GM12865 (cell line): ENCODE measurements at regions not wholly inside any gene's neighbourhood (a gene's known extent, or its start where the extent isn't known, plus 50 kb on each side); places are given as distances from the start of the nearest gene placed in this dataset.

Experiments used
- DNase-seq: peaks from one replicate; pipeline ENCODE4 v3.0.0; 2010; ENCODE audit warnings: low read depth
- H3K4me3 ChIP-seq: 2 replicates; pipeline ENCODE4 v1.5.1; 2011; ENCODE audit warnings: mild to moderate bottlenecking, low read depth, low read length, control low read depth
- CTCF ChIP-seq: IDR thresholded peaks from 2 replicates; pipeline ENCODE4 v1.5.1; 2011; ENCODE audit warnings: low read length, control low read depth, low read depth, inconsistent platforms; ENCODE audit not compliant: insufficient read depth; ENCODE audit errors: missing control alignments

- no peak overlapping the region for H3K4me3 ChIP-seq
- TF ChIP-seq CTCF, result no peak
- DNase-seq, result no peak
Measured at GRCh38 chr13:24083722-24084421, 76.6 kb upstream of the SPATA13 start.

- TF ChIP-seq CTCF, result no peak
- no peak for DNase-seq
- H3K4me3 ChIP-seq, result no peak overlapping the region
Measured at GRCh38 chr13:24085662-24086061, 74.9 kb upstream of the SPATA13 start.

- no peak overlapping the region for H3K4me3 ChIP-seq
- no peak for DNase-seq
- no peak for TF ChIP-seq CTCF
Measured at GRCh38 chr13:24086642-24087041, 73.9 kb upstream of the SPATA13 start.

- TF ChIP-seq CTCF, result no peak
- DNase-seq, result no peak
- H3K4me3 ChIP-seq, result no peak overlapping the region
Measured at GRCh38 chr13:24087605-24088225, 72.8 kb upstream of the SPATA13 start.

- peak; percentile 23 for DNase-seq
- no peak for TF ChIP-seq CTCF
Measured at GRCh38 chr13:24090049-24090448, 70.5 kb upstream of the SPATA13 start.

GRCh38 chr13:24091080-24091479 lies 69.4 kb upstream of the SPATA13 start:
- no peak for TF ChIP-seq CTCF
- no peak overlapping the region for H3K4me3 ChIP-seq
- DNase-seq, result no peak

More at GRCh38 chr13:24090049-24090448, 70.5 kb upstream of the SPATA13 start:
- H3K4me3 ChIP-seq, result no peak overlapping the region
